ENCODE measurements at regions not wholly inside any gene's neighbourhood (a gene's known extent, or its start where the extent isn't known, plus 50 kb on each side); places are given as distances from the start of the nearest gene placed in this dataset.
"Not testable (repeated sequence)": the region's sequence is repeated elsewhere in the genome, so short reads cannot be mapped to it uniquely, and the experiment has no call there.

- DNase-seq (ENCODE audit: low spot score): no peak
Measured at GRCh38 chr3:522888-523287, 326.3 kb downstream of the CHL1 start.

- no peak for DNase-seq (ENCODE audit: low spot score)
Measured at GRCh38 chr3:525415-525814, 328.9 kb downstream of the CHL1 start.

GRCh38 chr3:535566-536416, 339.2 kb downstream of the CHL1 start:
- no peak for DNase-seq (ENCODE audit: low spot score)

- no peak for DNase-seq (ENCODE audit: low spot score)
Measured at GRCh38 chr3:536417-536813, 339.9 kb downstream of the CHL1 start.

- DNase-seq (ENCODE audit: low spot score): peak; percentile 20
Measured at GRCh38 chr3:541062-541801, 344.7 kb downstream of the CHL1 start.

GRCh38 chr3:542021-542420, 345.5 kb downstream of the CHL1 start:
- DNase-seq (ENCODE audit: low spot score): no peak

- peak; percentile 18 for DNase-seq (ENCODE audit: low spot score)
Measured at GRCh38 chr3:549636-550035, 353.1 kb downstream of the CHL1 start.

- no peak for DNase-seq (ENCODE audit: low spot score)
Measured at GRCh38 chr3:550471-550870, 353.9 kb downstream of the CHL1 start.

- DNase-seq (ENCODE audit: low spot score): no peak
Measured at GRCh38 chr3:557972-558371, 361.4 kb downstream of the CHL1 start.

GRCh38 chr3:567488-568185, 371.1 kb downstream of the CHL1 start:
- no peak for DNase-seq (ENCODE audit: low spot score)

- DNase-seq (ENCODE audit: low spot score): not testable (repeated sequence)
Measured at GRCh38 chr3:579529-579928, 383.0 kb downstream of the CHL1 start.

GRCh38 chr3:589066-589465, 392.5 kb downstream of the CHL1 start:
- DNase-seq (ENCODE audit: low spot score): not testable (repeated sequence)

GRCh38 chr3:597304-597703, 400.7 kb downstream of the CHL1 start:
- not testable (repeated sequence) for DNase-seq (ENCODE audit: low spot score)

- DNase-seq (ENCODE audit: low spot score): not testable (repeated sequence)
Measured at GRCh38 chr3:597746-598145, 401.2 kb downstream of the CHL1 start.

GRCh38 chr3:607480-607879, 410.9 kb downstream of the CHL1 start:
- not testable (repeated sequence) for DNase-seq (ENCODE audit: low spot score)

GRCh38 chr3:621714-622113, 425.2 kb downstream of the CHL1 start:
- no peak for DNase-seq (ENCODE audit: low spot score)

- DNase-seq (ENCODE audit: low spot score): no peak
Measured at GRCh38 chr3:622314-622713, 425.8 kb downstream of the CHL1 start.

- no peak for DNase-seq (ENCODE audit: low spot score)
Measured at GRCh38 chr3:623914-624545, 427.5 kb downstream of the CHL1 start.

- peak; percentile 76 for DNase-seq (ENCODE audit: low spot score)
Measured at GRCh38 chr3:632571-633170, 436.1 kb downstream of the CHL1 start.

GRCh38 chr3:634511-634910, 437.9 kb downstream of the CHL1 start:
- no peak for DNase-seq (ENCODE audit: low spot score)

- no peak for DNase-seq (ENCODE audit: low spot score)
Measured at GRCh38 chr3:635393-635792, 438.8 kb downstream of the CHL1 start.

Measured in SK-N-DZ (cell line).